ENCODE measurements at regions not wholly inside any gene's neighbourhood (a gene's known extent, or its start where the extent isn't known, plus 50 kb on each side); places are given as distances from the start of the nearest gene placed in this dataset.

DNA sequence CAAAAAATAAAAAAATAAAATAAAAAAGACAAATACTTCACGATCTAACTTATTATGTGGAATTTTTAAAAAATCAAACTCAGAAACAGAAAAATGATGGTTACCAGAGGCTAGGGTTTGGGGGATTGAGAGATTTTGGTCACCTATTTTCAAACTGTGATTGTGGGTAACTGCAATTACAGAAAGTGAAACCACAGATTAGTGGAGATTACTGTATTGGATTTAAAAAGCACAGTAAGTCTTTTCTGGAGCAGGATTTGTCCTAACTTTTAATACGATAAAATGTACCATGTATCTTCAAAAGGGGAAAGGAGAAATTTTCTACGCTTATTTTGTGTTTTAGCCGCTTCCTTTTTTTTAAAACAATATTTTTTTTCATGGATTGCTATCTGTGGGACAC is 1204.9 kb upstream of the LRRTM3 start:
- TF ChIP-seq, protein P1, sequence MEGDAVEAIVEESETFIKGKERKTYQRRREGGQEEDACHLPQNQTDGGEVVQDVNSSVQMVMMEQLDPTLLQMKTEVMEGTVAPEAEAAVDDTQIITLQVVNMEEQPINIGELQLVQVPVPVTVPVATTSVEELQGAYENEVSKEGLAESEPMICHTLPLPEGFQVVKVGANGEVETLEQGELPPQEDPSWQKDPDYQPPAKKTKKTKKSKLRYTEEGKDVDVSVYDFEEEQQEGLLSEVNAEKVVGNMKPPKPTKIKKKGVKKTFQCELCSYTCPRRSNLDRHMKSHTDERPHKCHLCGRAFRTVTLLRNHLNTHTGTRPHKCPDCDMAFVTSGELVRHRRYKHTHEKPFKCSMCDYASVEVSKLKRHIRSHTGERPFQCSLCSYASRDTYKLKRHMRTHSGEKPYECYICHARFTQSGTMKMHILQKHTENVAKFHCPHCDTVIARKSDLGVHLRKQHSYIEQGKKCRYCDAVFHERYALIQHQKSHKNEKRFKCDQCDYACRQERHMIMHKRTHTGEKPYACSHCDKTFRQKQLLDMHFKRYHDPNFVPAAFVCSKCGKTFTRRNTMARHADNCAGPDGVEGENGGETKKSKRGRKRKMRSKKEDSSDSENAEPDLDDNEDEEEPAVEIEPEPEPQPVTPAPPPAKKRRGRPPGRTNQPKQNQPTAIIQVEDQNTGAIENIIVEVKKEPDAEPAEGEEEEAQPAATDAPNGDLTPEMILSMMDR (IDR thresholded peaks at IDR 0.05; ENCODE audit: poor library complexity) = no peak
- TF ChIP-seq EZH2 (IDR thresholded peaks at IDR 0.05; ENCODE audit: borderline replicate concordance) = no peak

Measured in hepatocyte (in vitro differentiated cells).